ENCODE measurements at regions not wholly inside any gene's neighbourhood (a gene's known extent, or its start where the extent isn't known, plus 50 kb on each side); places are given as distances from the start of the nearest gene placed in this dataset.

GRCh38 chr2:3051266-3051665, 326.4 kb downstream of the EIPR1 start:
- no peak for TF ChIP-seq CTCF (IDR thresholded peaks at IDR 0.05; ENCODE audit: low read depth, low read length, missing input control)
- TF ChIP-seq GABPA (IDR thresholded peaks at IDR 0.05 in 1 of 2, conservative IDR thresholded peaks at IDR 0.05 in 1 of 2) = no peak
- no peak for TF ChIP-seq ATF3 (IDR thresholded peaks at IDR 0.05)
- TF ChIP-seq ZBTB33 (IDR thresholded peaks at IDR 0.05) = no peak
- no peak for TF ChIP-seq HNF4G (IDR thresholded peaks at IDR 0.05)
- no peak for TF ChIP-seq TAF1 (conservative IDR thresholded peaks at IDR 0.05)
- TF ChIP-seq MAX (IDR thresholded peaks at IDR 0.05) = no peak
- TF ChIP-seq EGR1 (IDR thresholded peaks at IDR 0.05; ENCODE audit: low read depth in 2 of 2) = no peak
- TF ChIP-seq REST (IDR thresholded peaks at IDR 0.05) = no peak
- no peak for TF ChIP-seq JUND (IDR thresholded peaks at IDR 0.05)
- no peak for TF ChIP-seq YY1 (IDR thresholded peaks at IDR 0.05)
- TF ChIP-seq FOXA2 (IDR thresholded peaks at IDR 0.05) = no peak
- TF ChIP-seq SP1 (IDR thresholded peaks at IDR 0.05) = no peak

All from liver (tissue), 3 donors.